Suppressor macrophage treated with lipopolysaccharide for 4 hours (primary cell): ENCODE measurements at regions not wholly inside any gene's neighbourhood (a gene's known extent, or its start where the extent isn't known, plus 50 kb on each side); places are given as distances from the start of the nearest gene placed in this dataset.

ENCODE experiments used
- DNase-seq: peaks from one replicate; pipeline ENCODE4 v3.0.0-alpha.2; 2020

- peak; percentile 1 for DNase-seq
Observed at GRCh38 chr13:84934911-84935310, 864.3 kb downstream of the SLITRK6 start.

GRCh38 chr13:84933797-84934196 is 865.4 kb downstream of the SLITRK6 start:
- no peak for DNase-seq

DNA sequence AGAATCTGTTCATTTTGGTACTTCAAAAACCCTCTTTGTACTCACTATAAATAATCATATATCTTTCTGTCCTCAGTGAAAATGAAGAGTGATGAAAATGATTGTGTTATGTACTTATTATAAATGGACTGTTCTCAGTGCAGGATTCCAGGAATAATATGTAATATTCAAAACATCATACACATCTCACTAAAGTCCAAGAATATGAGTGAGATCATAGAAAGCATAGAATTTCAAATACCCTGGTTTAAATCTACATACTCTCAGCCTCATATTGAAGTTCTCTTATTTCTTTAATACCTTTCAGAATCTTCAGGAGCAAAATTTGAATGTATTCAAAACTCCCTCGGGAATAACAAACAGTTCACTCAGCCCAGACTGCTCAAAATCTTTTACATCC is 868.0 kb downstream of the SLITRK6 start:
- DNase-seq = no peak

DNA sequence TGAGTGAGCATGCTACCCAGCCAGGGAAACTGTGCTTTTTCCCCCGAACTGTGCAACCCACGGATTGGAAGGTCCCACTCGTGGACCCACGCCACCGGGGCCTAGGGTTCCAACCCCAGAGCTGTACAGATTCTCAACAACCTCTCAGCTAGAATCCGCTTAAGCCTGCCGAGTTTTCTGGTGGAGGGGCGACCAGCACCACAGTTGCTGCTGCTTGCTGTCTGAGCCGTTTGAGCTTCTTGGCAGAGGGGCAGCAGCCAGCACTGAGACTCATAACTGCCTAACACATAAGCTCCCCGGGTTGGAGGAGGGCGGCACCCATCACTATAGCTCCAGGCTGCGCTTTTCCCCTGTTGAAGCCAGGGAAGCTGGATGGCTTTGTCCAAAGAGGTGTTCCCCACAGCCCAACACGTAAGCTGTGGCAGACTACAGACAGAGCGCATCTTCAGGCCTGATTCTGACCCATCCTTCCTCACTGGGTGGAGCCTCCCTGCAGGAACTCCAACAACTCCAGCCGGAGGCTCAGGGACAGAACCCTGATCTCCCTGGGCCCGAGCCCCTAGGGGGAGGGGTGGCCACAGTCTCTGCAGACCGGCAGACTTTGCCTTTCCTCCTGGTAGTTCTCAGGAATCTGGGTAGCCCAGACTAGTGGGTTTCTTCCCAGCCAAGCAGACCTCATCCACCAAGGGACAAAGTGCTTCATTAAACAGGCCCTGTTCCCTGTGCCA is 871.6 kb downstream of the SLITRK6 start:
- DNase-seq = no peak

- DNase-seq = no peak
Observed at GRCh38 chr13:84925443-84925842, 873.8 kb downstream of the SLITRK6 start.

- no peak for DNase-seq
Observed at GRCh38 chr13:84923831-84924230, 875.4 kb downstream of the SLITRK6 start.

DNA sequence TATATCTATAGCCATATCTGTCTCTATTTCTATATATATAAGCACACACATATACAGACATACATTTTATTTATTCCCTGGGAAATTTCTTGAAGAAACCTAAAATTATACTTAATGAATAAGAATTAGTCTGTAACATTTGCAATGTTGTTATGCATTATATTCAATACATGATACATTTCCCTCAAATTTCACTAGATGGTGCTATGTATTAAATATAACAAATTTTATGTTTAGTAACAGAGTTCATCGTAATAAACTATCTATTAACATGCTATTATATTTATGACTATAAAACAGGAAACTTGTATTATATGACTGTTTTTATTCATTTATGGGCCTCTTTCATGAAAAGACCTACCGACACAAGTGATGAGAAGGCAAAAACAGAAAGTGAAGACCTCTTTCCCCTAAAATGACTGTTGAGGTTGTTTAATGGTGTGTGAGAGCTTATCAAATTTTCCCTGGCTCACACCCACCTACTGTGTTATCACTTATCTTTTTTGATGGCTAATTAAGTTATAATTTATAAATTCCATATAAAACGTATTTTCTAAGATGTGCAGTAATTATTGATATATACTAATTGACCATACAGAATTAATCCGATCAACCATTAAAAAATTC is 881.9 kb downstream of the SLITRK6 start:
- peak; percentile 43 for DNase-seq

DNA sequence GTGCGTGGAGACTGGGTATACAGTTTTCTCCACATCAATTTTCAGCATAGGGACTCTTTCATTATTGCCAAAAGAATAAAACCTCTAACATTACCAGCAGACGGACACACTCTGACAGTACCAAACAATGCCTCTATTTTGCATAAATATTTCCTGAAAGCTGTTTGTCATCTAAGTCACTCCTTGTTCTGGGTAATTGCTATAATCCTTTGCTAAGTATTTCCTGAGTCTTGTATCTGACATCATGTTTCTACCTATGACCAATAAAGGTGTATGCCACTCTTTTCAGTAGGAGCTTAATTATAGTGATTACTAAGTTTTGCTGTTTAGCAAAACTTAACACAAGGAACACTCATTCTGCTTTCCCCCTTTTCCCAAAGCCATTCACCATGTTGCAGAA is 886.5 kb downstream of the SLITRK6 start:
- DNase-seq = no peak

DNA sequence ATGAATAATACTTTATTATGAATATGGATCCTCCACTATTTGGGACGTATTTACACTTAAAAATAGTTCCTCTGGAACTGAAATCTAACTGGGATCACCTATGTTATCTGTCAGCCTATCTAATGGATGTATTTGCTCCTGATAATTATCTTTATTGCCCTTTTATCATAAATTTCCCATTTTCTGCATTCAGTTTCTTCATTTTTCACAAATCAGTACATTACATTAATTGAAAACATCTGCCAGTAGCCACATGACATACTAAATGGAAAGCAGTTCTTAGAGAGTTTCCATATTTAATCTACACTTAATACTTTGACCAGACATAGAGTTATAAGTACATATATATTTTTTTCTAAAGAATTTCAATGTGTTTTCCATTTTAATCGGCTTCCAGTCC is 888.8 kb downstream of the SLITRK6 start:
- no peak for DNase-seq

DNA sequence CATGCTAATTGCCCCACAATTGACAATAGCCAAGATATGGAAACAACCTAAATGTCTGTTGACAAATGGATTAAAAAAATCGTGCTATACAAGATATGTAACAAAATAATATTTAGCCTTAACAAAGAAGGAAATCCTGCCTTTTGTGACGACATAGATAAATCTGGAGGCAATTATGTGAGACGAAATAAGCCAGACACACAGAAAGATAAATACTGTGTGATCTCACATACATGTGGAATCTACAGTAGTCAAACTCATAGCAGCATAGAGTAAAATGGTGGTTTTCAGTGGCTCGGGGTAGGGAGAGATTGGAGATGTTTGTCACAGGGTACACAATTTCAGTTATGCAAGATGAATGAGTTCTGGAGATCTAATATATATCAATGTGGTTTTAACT is 895.8 kb downstream of the SLITRK6 start:
- DNase-seq = no peak

DNA sequence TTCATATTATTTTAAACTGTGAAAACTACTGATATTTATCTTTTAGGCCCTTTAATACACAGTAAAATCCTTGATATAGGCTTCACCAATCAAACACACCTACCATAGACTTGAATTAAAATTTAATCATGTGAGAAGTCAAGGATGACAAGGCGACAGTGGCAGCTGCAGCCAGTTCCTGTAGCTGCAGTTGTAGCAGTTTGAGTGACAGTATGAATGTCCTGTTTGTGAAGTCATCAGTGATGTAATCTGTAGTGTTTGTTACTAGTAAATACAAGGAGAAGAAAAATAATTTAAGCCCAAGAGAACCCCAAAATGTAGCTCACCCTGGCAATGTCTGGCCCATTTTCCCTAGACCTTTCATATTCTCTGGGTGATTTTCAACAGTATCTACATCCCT is 897.0 kb downstream of the SLITRK6 start:
- peak; percentile 0 for DNase-seq

DNA sequence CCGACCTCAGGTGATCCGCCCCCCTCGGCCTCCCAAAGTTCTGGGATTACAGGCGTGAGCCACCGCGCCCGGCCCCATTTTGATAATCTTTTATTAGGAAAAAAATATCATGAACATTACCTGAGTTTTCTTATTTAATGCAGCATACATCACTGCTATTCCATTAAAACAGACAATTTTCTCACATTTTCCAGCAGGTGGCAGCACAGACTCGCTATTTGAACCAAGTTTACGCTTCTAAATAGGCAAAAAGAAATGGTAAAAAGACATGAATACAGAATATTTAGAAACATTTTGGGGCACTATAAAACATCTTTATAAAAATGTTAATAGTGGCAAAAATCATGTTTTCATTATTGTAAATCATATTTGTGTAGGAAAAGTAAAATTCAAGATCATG is 903.1 kb downstream of the SLITRK6 start:
- peak; percentile 57 for DNase-seq

DNA sequence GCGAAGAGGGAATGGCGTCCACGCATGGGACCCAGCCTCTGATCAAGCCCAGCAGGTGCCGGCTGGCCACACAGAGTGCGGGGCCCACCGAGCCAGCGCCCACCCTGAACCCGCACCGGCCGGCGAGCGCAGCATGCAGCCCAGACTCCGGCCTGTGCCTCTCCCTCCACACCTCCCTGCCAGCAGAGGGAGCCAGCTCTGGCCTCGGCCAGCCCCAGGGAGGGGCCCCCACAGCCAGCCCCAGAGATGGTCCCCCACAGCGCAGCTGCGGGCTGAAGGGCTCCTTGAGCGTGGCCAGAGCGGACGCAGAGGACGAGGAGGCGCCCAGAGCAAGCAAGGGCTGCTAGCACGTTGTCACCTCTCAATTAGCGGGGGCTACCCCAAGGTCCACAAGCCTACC is 904.5 kb downstream of the SLITRK6 start:
- DNase-seq = no peak

DNA sequence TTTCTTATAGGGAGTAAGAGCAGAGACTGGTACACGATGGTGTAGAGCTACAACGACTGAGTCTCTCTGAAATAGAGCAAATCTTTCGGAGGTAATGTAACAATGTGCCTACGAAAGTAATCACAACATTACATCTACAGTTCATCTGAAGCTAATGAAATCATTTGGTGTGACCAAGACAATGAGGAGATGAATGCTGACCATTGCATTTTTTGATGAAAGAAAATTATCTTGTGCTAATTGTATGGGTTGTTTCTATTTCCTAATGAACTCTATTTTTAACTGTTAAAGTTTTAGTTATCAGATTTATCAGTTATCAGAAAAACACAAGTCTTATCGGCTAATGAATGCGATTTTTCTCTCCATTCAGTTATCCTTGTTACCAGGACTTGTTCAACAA is 913.4 kb downstream of the SLITRK6 start:
- no peak for DNase-seq

GRCh38 chr13:84873951-84874350 is 925.3 kb downstream of the SLITRK6 start:
- DNase-seq = no peak

GRCh38 chr13:84870190-84870589 is 929.0 kb downstream of the SLITRK6 start:
- peak; percentile 0 for DNase-seq

GRCh38 chr13:84867246-84867645 is 932.0 kb downstream of the SLITRK6 start:
- DNase-seq = no peak

DNA sequence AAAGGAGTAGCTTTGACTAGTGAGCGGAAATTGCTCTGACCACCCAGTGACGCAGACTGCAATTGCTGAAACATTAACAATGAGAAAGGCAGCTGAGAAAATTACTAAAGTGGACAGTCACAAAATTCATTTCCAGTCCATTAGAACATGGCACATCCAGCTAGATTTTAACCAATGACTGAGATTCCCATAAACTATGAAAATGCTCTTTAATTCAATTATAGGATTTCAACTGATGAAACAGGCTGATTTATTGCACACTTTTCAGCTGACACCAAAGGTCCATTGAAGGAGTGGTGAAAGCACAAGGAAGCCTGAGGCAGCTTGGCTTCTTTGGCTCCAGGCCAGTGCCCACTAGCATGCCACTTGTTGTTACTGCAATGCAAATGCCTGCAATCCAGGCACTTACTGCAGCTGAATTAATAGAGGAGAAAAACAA is 933.4 kb downstream of the SLITRK6 start:
- no peak for DNase-seq

- no peak for DNase-seq
Observed at GRCh38 chr13:84864341-84864740, 934.9 kb downstream of the SLITRK6 start.

- no peak for DNase-seq
Observed at GRCh38 chr13:84847107-84847506, 952.1 kb downstream of the SLITRK6 start.

GRCh38 chr13:84845907-84846619 is 953.2 kb downstream of the SLITRK6 start:
- no peak for DNase-seq

GRCh38 chr13:84844473-84844872 is 954.7 kb downstream of the SLITRK6 start:
- no peak for DNase-seq

GRCh38 chr13:84843368-84843767 is 955.9 kb downstream of the SLITRK6 start:
- no peak for DNase-seq

- DNase-seq = no peak
Observed at GRCh38 chr13:84834201-84834600, 951.9 kb upstream of the SLITRK1 start.
